ENCODE measurements at regions not wholly inside any gene's neighbourhood (a gene's known extent, or its start where the extent isn't known, plus 50 kb on each side); places are given as distances from the start of the nearest gene placed in this dataset.
"Not testable (repeated sequence)": the region's sequence is repeated elsewhere in the genome, so short reads cannot be mapped to it uniquely, and the experiment has no call there.

GRCh38 chr20:51923633-51924032 is 121.3 kb upstream of the SALL4 start:
- DNase-seq (ENCODE audit: low read depth): no peak

GRCh38 chr20:51922812-51923211 is 120.5 kb upstream of the SALL4 start:
- DNase-seq (ENCODE audit: low read depth): not testable (repeated sequence)

- DNase-seq (ENCODE audit: low read depth): no peak
Observed at GRCh38 chr20:51918561-51918960, 116.2 kb upstream of the SALL4 start.

GRCh38 chr20:51917886-51918535 is 115.7 kb upstream of the SALL4 start:
- no peak for DNase-seq (ENCODE audit: low read depth)

GRCh38 chr20:51916244-51916643 is 113.9 kb upstream of the SALL4 start:
- no peak for DNase-seq (ENCODE audit: low read depth)

GRCh38 chr20:51914758-51915157 is 112.4 kb upstream of the SALL4 start:
- no peak for DNase-seq (ENCODE audit: low read depth)

- DNase-seq (ENCODE audit: low read depth): no peak
Observed at GRCh38 chr20:51910321-51911050, 108.2 kb upstream of the SALL4 start.

GRCh38 chr20:51906679-51907078 is 104.4 kb upstream of the SALL4 start:
- DNase-seq (ENCODE audit: low read depth): no peak

- no peak for DNase-seq (ENCODE audit: low read depth)
Observed at GRCh38 chr20:51906049-51906448, 103.7 kb upstream of the SALL4 start.

GRCh38 chr20:51902933-51903332 is 100.6 kb upstream of the SALL4 start:
- no peak for DNase-seq (ENCODE audit: low read depth)

- no peak for DNase-seq (ENCODE audit: low read depth)
Observed at GRCh38 chr20:51900443-51900842, 98.1 kb upstream of the SALL4 start.

GRCh38 chr20:51899674-51900073 is 97.4 kb upstream of the SALL4 start:
- DNase-seq (ENCODE audit: low read depth): no peak

- DNase-seq (ENCODE audit: low read depth): no peak
Observed at GRCh38 chr20:51898788-51899187, 96.5 kb upstream of the SALL4 start.

GRCh38 chr20:51894619-51895018 is 92.3 kb upstream of the SALL4 start:
- DNase-seq (ENCODE audit: low read depth): no peak

- no peak for DNase-seq (ENCODE audit: low read depth)
Observed at GRCh38 chr20:51894201-51894600, 91.9 kb upstream of the SALL4 start.

GRCh38 chr20:51893723-51894122 is 91.4 kb upstream of the SALL4 start:
- DNase-seq (ENCODE audit: low read depth): no peak

GRCh38 chr20:51890003-51890402 is 87.7 kb upstream of the SALL4 start:
- DNase-seq (ENCODE audit: low read depth): no peak

- no peak for DNase-seq (ENCODE audit: low read depth)
Observed at GRCh38 chr20:51889466-51889865, 87.1 kb upstream of the SALL4 start.

GRCh38 chr20:51888291-51888690 is 86.0 kb upstream of the SALL4 start:
- DNase-seq (ENCODE audit: low read depth): no peak

- no peak for DNase-seq (ENCODE audit: low read depth)
Observed at GRCh38 chr20:51886891-51887608, 84.7 kb upstream of the SALL4 start.

GRCh38 chr20:51886341-51886740 is 84.0 kb upstream of the SALL4 start:
- no peak for DNase-seq (ENCODE audit: low read depth)

GRCh38 chr20:51884561-51884960 is 82.2 kb upstream of the SALL4 start:
- DNase-seq (ENCODE audit: low read depth): no peak

GRCh38 chr20:51880188-51880587 is 77.9 kb upstream of the SALL4 start:
- DNase-seq (ENCODE audit: low read depth): no peak
